ENCODE measurements at regions not wholly inside any gene's neighbourhood (a gene's known extent, or its start where the extent isn't known, plus 50 kb on each side); places are given as distances from the start of the nearest gene placed in this dataset.

DNA sequence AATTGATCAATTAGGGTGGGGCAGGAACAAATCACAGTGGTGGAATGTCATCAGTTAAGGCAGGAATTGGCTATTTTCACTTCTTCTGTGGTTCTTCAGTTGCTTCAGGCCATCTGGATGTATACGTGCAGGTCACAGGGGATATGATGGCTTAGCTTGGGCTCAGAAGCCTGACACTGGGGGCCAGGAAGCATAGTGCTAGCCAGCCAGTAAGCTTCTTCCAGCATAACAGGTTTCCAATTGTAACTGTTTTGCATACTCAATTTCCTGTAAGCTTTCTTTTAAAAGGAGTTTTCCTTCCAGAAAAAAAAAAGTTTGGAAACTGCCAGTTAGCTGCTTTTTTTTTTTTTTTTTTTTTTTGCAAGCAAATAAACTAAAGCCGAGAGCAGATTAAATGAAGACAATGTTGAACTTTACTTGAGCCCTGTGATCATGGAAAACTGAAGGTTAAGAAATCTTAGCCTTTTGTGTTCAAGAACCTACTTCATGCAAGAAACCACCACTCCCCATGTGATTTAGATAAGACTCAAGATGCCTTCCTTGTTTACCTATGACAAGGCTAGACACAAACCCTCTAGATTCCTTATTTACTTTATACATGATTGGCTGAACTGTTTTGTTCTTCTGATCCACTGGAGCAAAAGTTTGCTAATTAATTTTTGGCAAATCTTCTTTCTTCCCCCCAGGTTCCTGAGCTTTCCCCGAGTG, 126.9 kb upstream of the LINC00305 start:
- no peak for DNase-seq

DNA sequence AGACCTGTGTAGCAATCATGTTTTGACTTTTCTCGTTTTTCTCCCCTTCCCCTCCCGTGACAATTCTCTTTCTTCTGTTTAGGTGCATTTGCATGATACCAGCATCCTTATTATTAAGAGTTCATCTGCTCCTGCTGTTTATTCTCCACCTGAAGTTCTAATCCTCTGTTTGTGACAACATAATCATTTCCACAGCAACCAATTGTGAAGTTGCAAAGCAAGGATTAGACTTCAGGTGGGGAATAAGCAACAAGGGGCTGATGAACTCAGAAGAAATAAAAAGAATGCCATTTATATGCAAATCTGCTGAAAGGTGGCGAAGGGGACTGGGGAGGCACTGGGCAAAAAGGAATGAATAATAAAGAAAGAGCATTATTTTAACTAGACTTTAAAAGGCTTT, 124.8 kb upstream of the LINC00305 start:
- DNase-seq, result no peak

DNA sequence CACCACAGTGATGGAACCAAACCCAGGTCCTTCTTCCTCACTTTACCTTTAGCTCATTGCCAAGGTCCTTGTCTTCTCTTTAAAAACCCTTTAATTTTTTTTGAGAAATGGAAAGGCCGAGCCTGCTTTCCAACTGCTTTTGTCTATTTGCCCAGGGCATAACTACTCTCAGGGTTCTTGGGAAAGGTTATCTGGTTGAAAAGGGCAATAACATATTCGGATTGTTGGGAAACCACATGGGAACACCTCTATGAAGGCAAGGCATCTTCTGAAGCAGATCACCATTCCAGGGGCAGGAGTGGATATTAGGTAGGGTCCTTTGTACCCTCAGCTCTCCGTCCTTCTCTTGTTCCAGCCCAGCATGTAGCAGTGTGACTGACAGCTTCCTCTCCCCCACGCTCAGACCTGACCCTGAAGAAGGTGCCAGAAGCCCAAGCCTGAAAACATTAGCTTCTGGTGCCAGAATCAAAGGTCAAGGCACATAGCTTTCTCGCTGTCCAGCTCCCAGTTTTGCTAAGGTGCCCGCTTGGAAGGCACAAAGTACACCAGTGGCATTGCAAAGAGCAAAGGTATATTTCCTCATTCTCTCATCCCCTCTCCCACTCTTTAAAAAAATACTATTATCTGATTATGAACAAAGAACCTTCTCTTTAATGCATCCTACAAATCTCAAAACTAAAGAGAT, 123.2 kb upstream of the LINC00305 start:
- no peak for DNase-seq

DNA sequence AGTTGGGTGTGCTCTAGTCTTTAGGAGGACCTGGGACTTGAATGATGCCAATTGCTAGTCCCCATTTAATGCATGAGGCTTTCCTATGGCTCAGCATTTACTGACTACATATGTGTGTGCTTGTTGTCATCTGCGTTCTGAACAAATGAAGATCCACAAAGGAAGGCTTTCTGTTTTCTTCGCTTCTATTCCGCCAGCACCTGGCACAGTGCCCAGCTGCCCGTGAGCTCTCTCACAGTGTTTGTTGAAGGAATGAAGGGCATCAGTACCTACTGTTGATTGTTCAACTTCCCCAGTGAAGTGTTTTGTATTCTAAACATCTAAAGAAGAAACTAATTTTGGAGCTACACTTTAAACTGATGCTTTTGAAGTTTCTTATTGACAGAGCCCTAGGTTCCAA, 122.4 kb upstream of the LINC00305 start:
- DNase-seq, result no peak

DNA sequence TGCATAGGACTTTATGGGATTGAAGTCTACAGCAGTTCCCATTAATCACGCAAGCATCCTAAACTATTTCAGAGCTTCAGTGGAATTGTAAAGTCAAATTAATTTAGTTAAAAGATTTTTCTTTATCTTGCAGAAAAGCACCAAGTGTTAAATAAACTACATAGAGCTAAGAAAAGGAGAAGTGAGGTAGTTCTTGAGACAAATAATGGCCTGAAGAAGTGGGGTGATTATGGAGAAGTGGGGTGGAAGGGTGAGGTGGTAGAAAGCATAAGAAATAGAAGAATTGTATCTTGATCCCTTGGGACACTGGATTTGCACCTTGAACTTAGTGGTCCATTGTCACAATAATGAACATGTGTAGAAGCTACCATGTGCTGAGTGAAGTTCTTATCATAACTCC, 121.7 kb upstream of the LINC00305 start:
- DNase-seq, result no peak

DNA sequence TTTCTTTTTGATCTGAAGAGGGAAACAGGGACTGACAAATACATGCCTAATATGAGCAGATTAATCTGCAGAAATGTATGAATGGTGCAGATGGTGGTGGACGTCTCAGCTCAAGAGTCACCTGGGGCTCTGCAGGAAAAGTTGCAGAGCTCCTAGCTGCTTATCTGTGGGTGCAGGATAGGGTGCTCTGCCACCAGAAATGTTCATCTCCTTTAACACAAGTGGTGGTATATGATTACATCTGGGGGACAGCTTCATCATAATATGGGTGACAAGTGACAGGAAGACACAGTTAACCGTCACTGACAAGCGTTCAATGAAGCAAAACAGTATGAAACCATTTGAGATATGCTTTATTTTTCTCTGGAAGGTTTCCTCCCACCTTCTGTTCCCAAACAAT, 121.2 kb upstream of the LINC00305 start:
- DNase-seq, result no peak

DNA sequence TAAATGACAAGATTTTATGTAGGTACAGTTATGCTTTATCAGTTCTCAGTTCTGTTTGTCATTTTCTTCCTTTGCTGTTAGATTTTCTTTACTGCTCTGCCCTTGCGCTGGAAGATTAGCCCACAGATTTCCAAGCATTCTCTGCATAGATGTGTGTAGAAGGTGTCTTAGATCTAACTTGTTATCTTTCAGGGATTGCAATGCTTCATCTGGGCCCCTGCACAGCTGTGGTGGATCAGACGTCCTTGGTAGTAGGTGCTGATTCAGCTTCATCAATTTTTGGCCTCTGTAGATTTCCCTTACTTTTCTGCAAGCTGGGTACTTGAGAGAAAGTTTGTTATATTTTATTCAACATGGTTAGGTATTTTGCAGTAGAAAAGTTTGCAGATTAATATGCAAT, 115.3 kb upstream of the LINC00305 start:
- no peak for DNase-seq

DNA sequence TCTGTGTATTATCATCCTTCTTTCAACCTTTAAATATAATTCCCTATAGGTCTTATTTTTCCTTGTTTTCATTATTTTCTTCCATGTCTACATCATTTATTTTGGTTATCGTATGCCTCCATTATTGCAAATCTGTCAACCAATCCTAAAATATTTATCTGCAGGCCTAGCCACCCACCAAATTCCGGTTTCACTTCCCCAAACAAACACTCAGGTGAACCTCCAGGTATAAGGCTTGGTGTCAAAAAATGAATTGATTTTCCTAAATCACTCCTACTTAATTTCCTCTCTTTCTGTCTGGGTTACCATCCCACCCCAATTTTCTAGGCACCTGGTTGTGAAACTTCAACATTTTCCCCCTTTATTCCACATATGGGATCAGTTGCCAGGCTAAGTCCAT, 111.9 kb upstream of the LINC00305 start:
- no peak for DNase-seq

DNA sequence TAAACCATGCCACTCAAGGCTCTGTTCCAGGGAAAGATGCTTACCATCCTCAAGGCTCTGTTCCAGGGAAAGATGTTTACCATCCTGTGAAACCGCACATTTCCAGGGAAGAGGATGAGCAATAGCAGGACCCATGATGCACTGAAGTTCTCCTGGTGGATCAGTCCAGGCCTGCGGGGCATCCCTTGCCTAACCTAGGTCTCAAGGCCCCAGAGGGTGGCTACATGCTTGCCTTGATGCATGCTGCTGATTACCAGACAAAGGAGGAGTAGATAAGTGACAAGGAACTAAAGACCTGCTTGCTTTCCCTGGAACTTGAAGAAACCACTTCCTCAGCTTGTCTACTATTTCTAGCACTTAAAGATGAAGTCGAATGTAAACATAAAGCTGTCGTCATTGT, 111.0 kb upstream of the LINC00305 start:
- no peak for DNase-seq

DNA sequence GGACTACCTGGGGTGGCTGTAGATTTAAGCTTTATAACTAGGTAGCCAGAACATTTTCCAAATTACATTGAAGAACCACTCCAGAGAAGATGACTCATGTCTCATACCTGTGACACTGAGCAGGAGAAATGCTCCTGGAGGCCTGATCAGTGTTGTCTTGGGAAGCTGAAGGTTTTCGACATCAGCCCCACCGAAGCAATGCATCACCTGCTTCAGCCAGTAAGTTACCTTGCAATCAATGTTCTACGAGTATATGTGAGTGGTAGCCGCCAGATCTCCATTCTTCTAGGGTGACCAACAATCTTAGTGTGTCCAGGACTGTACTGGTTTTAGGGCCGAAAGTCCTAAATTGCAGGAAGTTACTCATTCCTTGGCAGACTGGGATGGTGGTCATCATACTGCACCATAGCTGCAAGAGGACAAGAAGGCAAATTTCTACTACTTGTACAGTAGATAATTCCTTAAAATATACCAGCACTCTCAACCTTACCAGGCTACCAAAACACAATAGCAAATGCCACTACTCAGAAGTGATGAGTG, 109.3 kb upstream of the LINC00305 start:
- no peak for DNase-seq

DNA sequence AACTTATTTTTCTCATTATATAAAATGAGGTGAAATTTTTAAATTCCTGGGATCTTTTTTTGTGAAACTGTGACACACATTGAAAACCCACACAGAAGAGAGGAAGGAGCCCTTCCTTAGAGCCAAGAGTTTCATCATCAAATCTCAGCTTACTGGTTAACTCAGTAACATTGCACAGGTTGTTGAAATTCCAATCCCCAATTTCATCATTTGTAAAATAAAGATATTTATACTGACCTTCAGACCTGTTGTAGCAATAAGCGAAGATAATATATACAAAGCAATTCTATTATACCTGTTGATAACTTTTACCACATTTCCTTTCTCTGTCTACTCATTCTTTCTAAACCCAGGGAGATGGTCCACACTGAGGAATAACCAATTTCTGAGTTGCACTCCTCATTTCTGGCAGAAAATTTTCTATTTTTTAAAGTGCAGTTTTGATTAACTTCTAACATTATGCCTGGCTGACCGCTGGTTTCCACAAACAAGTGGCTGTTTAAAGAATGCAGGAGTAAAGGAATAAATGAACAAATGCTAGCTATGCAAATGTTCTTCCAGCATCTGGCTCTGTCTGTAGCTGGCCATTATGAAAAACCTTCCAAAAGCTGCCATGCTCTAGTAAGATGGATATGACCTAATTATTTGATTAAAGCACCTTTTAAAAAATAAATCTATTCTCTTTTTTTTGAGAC, 105.7 kb upstream of the LINC00305 start:
- DNase-seq, result no peak

DNA sequence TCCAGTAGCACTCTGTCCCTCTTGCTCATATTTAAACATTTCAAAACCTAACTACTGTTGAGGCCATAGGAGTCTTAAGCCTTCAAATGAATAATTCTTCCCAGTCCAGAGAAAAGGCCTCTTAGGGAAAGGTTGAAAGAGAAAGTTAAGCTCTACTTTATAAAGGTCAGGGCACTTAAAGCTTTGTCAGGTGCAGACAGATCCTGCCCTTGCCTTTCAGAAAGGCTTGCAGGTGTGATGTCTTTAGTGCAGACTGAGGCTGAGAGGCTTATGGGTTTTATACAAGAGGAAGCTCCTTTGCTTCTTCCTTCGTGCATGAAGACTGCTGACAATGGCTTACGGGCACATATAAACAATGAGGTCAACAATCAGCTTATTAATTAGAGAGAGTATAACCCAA, 105.0 kb upstream of the LINC00305 start:
- DNase-seq, result no peak

DNA sequence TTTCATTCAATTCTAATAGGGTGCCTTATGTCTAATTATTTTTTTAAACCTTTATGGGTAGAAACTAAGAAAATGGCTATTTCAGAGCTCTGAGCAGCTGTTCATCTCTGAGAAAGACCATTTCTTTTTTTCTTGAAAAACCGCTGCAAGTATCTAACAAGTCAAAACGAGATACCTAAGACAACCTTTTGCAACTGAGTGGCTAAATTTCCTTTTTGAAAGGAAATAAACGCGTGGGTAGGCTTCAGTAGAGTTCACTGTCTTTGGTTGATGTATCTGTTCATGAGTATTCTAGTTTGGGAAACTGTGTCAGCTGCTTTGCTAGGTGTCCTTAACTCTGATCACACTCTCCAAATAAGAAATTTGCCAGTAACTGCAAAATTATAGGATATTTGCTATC, 104.3 kb upstream of the LINC00305 start:
- no peak for DNase-seq

DNA sequence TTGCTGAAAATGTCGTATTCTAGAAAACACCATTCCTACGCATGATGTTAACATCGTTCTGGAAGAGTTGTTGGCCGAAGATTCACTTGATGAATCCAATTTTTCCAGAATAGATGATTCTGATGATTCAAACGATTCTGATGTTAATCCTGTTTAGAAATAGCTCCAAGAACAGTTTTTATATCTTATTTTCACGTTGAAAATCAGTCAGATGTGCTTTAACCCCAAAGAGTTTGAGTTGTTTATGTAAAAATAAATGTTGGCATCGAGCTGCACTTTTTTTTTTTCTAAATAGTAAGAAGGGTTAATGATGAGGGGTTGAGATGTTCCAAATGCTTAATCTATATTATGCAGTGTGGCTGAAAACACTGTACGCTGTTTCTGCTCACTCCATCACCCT, 99.9 kb upstream of the LINC00305 start:
- no peak for DNase-seq

DNA sequence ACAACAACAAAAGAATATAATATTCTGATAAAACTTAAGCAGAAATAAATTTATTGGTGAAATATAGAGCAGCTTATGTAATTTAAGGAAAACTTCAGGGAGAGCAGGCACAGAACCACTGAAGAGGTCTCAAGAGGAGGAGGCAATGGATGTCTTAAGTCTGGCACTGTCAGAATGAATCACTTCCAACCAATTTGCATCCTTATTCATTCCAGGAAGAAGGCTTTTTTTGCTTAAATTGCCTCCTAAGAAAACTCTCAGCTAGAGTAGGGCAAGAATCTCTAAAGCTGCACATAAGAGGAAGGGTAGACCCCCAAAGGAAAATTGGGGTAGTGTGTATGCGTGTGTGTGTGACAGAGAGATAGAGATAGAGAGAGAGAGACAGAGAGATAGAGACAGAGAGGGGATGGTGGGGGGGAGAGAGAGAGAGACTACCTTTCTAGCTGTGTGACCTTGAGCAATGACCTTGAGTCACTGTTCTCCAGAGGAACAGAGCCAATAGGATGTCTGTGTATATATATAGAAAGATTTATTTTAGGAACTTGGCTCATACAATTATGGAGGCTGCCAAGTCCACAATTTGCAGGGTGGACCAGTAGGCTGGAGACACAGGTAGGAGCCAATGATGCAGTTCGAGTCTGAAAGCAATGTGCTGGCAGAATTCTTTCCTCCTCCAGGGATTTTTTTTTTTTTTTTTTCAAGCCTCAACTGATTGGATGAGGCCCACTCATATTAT, 96.4 kb upstream of the LINC00305 start:
- no peak for DNase-seq

DNA sequence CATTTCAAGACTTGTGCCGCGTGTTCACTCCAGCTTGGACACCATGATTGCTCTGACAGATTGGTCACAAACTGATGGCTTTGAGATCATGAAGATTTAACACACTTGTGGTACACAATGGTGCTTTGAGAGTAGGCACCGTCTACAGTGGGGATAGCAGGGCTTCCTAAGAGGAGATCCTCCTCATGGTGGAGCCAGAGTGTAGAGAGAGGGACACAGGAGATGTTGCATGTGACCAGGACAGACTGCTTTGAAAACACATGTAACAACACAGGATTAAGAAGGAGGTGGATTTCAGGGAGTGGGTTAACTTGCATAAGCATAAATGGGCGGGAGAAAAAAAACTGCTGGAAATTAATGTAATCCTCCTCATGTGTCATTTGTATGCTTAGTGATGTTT, 95.7 kb upstream of the LINC00305 start:
- no peak for DNase-seq

DNA sequence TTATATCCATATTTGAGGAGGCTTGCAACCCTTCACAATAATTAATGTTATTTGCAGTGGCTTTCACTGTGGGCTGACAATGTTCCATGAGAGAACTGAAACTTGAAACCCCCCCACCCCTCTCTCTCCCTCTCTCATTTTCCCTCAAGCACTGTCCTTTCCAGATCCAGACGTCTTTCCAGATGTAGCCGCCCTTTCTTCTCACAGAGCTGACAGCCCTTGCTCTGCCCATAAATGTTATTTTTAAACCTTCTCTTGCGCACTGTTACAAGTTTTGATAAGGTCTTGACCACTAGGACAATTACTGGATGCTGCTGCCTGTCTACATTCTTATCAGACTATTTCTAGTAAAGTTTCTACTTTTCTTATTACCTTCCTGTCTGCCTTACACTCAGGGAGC, 91.4 kb upstream of the LINC00305 start:
- no peak for DNase-seq

DNA sequence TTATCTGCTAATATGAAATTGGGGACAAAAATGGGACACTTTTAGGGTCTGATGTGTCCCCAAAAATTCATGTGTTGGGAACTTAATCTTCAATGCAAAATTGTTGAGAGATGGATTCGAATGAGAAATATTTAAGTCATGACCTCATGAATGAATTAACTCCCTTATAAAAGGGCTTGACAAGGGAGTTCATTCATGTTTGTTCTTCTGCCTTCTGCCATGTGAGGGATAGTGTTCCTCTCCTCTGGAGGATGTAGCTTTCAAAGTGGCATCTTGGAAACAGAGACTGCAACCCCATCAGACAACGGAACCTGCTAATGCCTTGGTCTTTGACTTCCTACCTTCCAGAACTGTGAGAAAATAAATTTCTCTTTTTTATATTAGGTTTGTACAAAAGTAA, 89.2 kb upstream of the LINC00305 start:
- DNase-seq, result no peak

DNA sequence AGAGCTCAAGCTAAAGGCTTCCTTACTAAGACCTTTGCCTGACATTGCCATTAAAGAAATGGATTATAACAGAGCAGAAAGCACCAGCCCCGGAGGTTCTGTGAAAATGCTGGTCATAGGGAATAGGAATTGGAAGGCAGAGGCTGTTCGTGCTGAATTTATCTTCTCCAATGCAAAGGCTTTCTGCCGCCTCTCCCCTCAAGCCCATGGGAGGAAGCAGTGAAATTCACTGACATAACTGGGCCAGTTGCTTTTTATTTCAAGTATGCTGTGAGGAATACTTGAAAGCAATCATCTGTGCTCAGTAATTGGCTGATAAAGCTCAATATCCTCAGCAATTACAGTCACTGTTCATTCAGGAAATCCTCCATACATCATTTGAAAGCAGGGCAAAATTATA, 85.4 kb upstream of the LINC00305 start:
- no peak for DNase-seq

DNA sequence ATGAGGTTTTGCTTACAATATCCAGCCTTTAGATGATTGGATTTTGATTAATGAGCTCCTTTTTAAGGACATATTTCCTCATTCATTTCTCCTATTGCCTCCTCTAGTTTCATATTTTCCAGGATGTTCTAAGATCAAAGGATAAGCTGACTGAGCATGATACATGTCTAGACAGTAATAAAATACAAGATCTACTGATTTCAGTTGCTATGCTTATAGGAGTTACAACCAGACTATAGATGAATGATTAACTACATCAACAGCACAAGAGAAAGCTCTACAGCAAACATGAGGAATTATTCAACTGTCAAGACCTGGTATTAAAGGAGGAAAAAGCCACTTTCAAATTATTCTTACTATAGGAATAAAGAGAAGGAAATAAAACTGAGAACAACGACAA, 85.0 kb upstream of the LINC00305 start:
- DNase-seq, result no peak

DNA sequence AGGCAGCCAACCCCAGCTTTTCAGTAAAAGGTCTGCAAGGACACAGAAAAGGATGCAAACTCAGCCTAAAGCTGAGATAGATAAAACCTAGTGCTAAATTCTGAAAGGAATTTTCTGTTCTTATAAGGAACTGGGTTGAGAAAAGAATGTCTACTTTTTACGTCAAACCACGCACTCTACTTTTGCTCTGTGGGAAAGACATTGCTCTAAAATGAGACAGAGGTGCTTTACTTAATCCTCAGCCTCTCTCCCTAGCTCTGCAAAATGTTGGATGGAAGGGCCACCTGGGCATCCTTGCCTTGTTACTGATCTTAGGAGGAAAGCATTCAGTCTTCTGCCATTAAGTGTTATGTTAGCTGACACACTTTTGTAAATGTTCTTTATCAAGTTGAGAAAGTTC, 72.1 kb upstream of the LINC00305 start:
- DNase-seq, result no peak

DNA sequence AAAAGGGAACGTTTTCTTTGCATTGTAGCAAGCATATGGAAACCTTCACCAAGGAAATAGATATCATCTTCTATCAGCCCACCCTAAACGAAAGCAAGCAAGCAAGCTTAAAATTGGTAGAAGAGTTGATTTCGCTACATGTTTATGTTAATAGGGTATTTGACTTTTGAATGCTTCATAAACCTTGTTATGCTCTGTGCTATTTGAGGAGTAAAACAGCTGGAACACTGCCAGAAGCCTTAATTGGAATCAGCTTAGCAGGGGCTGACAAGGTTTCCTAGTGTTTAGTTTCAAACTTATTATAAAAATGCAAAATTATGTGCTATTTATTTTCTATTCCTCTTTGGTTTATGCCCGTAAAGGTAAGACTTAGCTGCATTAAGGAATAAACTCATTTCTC, 70.6 kb upstream of the LINC00305 start:
- no peak for DNase-seq

DNA sequence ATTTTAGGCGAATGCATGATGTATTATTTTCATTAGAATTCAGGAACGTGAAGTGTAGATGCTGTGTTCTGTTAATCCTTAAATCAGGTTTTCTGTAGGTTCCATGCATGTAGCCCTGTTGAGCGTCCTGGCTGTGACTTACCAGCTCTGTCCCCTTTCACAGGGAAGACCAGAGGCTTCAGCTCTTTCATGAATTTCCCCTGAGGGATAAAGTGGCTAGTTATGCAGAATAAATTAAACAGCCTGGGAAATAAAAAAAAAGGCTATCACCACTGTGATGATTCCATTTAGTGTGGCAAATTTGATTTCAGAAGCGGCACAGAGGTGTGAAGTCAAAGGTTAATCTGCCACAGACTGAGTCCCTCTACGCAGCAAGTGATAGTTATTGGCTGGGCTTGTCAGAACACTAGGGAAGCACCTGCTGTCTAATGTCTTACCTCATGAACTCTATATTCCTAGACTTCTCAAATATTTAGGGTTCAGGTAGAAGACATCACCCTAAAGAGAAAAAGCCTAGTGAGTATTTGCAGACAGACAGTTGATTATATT, 61.6 kb upstream of the LINC00305 start:
- DNase-seq, result no peak
